Hepatocyte (in vitro differentiated cells): ENCODE measurements at regions not wholly inside any gene's neighbourhood (a gene's known extent, or its start where the extent isn't known, plus 50 kb on each side); places are given as distances from the start of the nearest gene placed in this dataset.

ENCODE experiments used
- EZH2 ChIP-seq: fragments of 200-600 bp; sonication (generic); IDR thresholded peaks from 2 replicates; pipeline ENCODE4 v1.6.1; 2016; ENCODE audit warnings: antibody characterized with exemption, mild to moderate bottlenecking, borderline replicate concordance
- TF ChIP-seq, protein P1 (sequence below): fragments of 200-600 bp; sonication (generic); IDR thresholded peaks from 2 replicates; pipeline ENCODE4 v1.5.1; 2016; ENCODE audit warnings: antibody characterized with exemption, mild to moderate bottlenecking; ENCODE audit not compliant: poor library complexity

DNA sequence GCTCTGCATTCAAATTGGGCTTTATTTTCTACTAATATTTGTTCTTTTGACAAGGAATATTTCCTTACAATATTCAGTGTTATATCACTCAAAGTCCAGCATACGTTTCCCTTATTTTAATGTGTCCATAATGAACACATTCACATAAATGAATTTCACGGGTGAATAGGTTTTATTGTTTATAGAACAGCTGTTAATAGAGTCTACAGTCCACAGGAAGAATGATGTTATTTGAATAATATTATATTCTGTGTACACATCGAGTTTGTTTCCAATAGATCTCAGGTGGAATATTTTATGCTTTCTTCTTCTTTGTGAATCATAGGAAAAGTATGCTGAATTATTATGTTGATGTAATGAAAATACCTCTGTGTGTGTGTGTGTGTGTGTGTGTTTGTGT, 582.4 kb downstream of the CDH26 start:
- TF ChIP-seq, protein P1, sequence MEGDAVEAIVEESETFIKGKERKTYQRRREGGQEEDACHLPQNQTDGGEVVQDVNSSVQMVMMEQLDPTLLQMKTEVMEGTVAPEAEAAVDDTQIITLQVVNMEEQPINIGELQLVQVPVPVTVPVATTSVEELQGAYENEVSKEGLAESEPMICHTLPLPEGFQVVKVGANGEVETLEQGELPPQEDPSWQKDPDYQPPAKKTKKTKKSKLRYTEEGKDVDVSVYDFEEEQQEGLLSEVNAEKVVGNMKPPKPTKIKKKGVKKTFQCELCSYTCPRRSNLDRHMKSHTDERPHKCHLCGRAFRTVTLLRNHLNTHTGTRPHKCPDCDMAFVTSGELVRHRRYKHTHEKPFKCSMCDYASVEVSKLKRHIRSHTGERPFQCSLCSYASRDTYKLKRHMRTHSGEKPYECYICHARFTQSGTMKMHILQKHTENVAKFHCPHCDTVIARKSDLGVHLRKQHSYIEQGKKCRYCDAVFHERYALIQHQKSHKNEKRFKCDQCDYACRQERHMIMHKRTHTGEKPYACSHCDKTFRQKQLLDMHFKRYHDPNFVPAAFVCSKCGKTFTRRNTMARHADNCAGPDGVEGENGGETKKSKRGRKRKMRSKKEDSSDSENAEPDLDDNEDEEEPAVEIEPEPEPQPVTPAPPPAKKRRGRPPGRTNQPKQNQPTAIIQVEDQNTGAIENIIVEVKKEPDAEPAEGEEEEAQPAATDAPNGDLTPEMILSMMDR, result no peak
- no peak for TF ChIP-seq EZH2
